Activated CD4-positive, alpha-beta T cell treated with anti-CD3 and anti-CD28 coated beads for 1 hour (primary cell): ENCODE measurements at regions not wholly inside any gene's neighbourhood (a gene's known extent, or its start where the extent isn't known, plus 50 kb on each side); places are given as distances from the start of the nearest gene placed in this dataset.

Source experiments
- DNase-seq: peaks from one replicate; pipeline ENCODE4 v3.0.0-alpha.2; 2020

GRCh38 chr2:6301426-6301825 is 564.3 kb downstream of the CMPK2 start:
- DNase-seq: no peak

GRCh38 chr2:6308986-6309385 is 556.7 kb downstream of the CMPK2 start:
- no peak for DNase-seq

GRCh38 chr2:6309415-6310255 is 556.1 kb downstream of the CMPK2 start:
- DNase-seq: no peak

GRCh38 chr2:6310256-6311215 is 555.2 kb downstream of the CMPK2 start:
- DNase-seq: no peak

GRCh38 chr2:6312367-6312766 is 553.3 kb downstream of the CMPK2 start:
- no peak for DNase-seq

GRCh38 chr2:6314218-6314960 is 551.3 kb downstream of the CMPK2 start:
- DNase-seq: no peak

- DNase-seq: no peak
Observed at GRCh38 chr2:6325616-6326015, 540.1 kb downstream of the CMPK2 start.

- no peak for DNase-seq
Observed at GRCh38 chr2:6326958-6327357, 538.7 kb downstream of the CMPK2 start.

- no peak for DNase-seq
Observed at GRCh38 chr2:6336752-6337471, 528.8 kb downstream of the CMPK2 start.

- no peak for DNase-seq
Observed at GRCh38 chr2:6337472-6337820, 528.3 kb downstream of the CMPK2 start.

- no peak for DNase-seq
Observed at GRCh38 chr2:6341588-6342129, 524.0 kb downstream of the CMPK2 start.

GRCh38 chr2:6342273-6342920 is 523.3 kb downstream of the CMPK2 start:
- DNase-seq: no peak

GRCh38 chr2:6343076-6343475 is 522.6 kb downstream of the CMPK2 start:
- no peak for DNase-seq

- DNase-seq: no peak
Observed at GRCh38 chr2:6352247-6352646, 513.5 kb downstream of the CMPK2 start.

- DNase-seq: no peak
Observed at GRCh38 chr2:6352906-6353515, 512.7 kb downstream of the CMPK2 start.

- DNase-seq: no peak
Observed at GRCh38 chr2:6353669-6354068, 512.0 kb downstream of the CMPK2 start.

GRCh38 chr2:6354546-6354945 is 511.2 kb downstream of the CMPK2 start:
- no peak for DNase-seq

- DNase-seq: no peak
Observed at GRCh38 chr2:6355886-6356761, 509.6 kb downstream of the CMPK2 start.

- DNase-seq: no peak
Observed at GRCh38 chr2:6358546-6358945, 507.2 kb downstream of the CMPK2 start.

GRCh38 chr2:6358985-6359384 is 506.7 kb downstream of the CMPK2 start:
- no peak for DNase-seq
